Ascending aorta (tissue), 2 donors: ENCODE measurements at regions not wholly inside any gene's neighbourhood (a gene's known extent, or its start where the extent isn't known, plus 50 kb on each side); places are given as distances from the start of the nearest gene placed in this dataset.

ENCODE experiments used
- DNase-seq, 2 donors: peaks; one replicate each; pipeline ENCODE4 v3.0.0-alpha.2; 2019; ENCODE audit warnings: low spot score in 2 of 2
- H3K27ac ChIP-seq, 2 donors: fragments of 200-600 bp; sonication (generic); one replicate each; pipeline ENCODE4 v1.5.1; 2016 to 2017; ENCODE audit warnings: mild to moderate bottlenecking in 1 of 2
- H3K27me3 ChIP-seq: fragments of 200-600 bp; sonication (generic); one replicate; pipeline ENCODE4 v1.5.1; 2017
- H3K36me3 ChIP-seq, 2 donors: fragments of 200-600 bp; sonication (generic); one replicate each; pipeline ENCODE4 v1.5.1; 2016
- H3K4me1 ChIP-seq, 2 donors: fragments of 200-600 bp; sonication (generic); one replicate each; pipeline ENCODE4 v1.5.1; 2016 to 2017; ENCODE audit warnings: mild to moderate bottlenecking in 1 of 2
- H3K4me3 ChIP-seq, 2 donors: fragments of 200-600 bp; sonication (generic); one replicate each; pipeline ENCODE4 v1.5.1; 2016 to 2017; ENCODE audit warnings: mild to moderate bottlenecking in 1 of 2
- H3K9me3 ChIP-seq, 2 donors: fragments of 200-600 bp; sonication (generic); one replicate each; pipeline ENCODE4 v1.5.1; 2016
- CTCF ChIP-seq, 3 experiments: fragments of 200-600 bp in 2 of 3; fragments of 450-650 bp in 1 of 3; sonication (generic) in 2 of 3; IDR thresholded peaks; one replicate each; pipeline ENCODE4 v1.5.1; 2016 to 2019; ENCODE audit warnings: antibody characterized with exemption in 3 of 3, mild to moderate bottlenecking in 1 of 3, moderate library complexity in 1 of 3
- intact Hi-C: fragments of 100-400 bp; cut with DNase I; formaldehyde crosslinking; loops from one replicate; pipeline ENCODE4 v1.15.1; 2023

GRCh38 chr7:41847151-41847550 lies 144.3 kb upstream of the INHBA start:
- no peaks in the 10 kb centered on the region for H3K4me1 ChIP-seq
- no peak for DNase-seq
- intact Hi-C loops: no loop called here
- H3K9me3 ChIP-seq: peaks cover 0 to 9% of the 10 kb centered on the region in 2 donors
- no peaks in the 10 kb centered on the region for H3K36me3 ChIP-seq
- H3K27me3 ChIP-seq: no peaks in the 10 kb centered on the region
- H3K4me3 ChIP-seq: no peak overlapping the region
- H3K27ac ChIP-seq: no peak overlapping the region
- no peak for TF ChIP-seq CTCF (IDR thresholded peaks at IDR 0.05)

GRCh38 chr7:41842956-41843355 lies 140.1 kb upstream of the INHBA start:
- Histone ChIP-seq H3K9me3 (no peaks in the 10 kb centered on the region), H3K4me1 (no peaks in the 10 kb centered on the region), H3K27ac (no peak overlapping the region), H3K4me3 (no peak overlapping the region), H3K36me3 (no peaks in the 10 kb centered on the region), H3K27me3 (no peaks in the 10 kb centered on the region)
- TF ChIP-seq CTCF (IDR thresholded peaks at IDR 0.05): no peak
- no peak for DNase-seq
- intact Hi-C loops: no loop called here

GRCh38 chr7:41837916-41838315 lies 135.0 kb upstream of the INHBA start:
- H3K27me3 ChIP-seq: no peaks in the 10 kb centered on the region
- H3K4me3 ChIP-seq: no peak overlapping the region
- peaks cover 0 to 11% of the 10 kb centered on the region in 2 donors for H3K4me1 ChIP-seq
- intact Hi-C loops: no loop called here
- H3K36me3 ChIP-seq: no peaks in the 10 kb centered on the region
- no peaks in the 10 kb centered on the region for H3K9me3 ChIP-seq
- no peak overlapping the region for H3K27ac ChIP-seq
- DNase-seq: no peak
- TF ChIP-seq CTCF (IDR thresholded peaks at IDR 0.05): no peak

GRCh38 chr7:41835976-41836530 lies 133.2 kb upstream of the INHBA start:
- peak overlapping the region; percentile 72 to 79 for H3K27ac ChIP-seq
- TF ChIP-seq CTCF (IDR thresholded peaks at IDR 0.05): no peak

GRCh38 chr7:41834805-41835694 lies 132.2 kb upstream of the INHBA start:
- Histone ChIP-seq H3K4me1 (peaks cover 0 to 11% of the 10 kb centered on the region in 2 donors), H3K27me3 (no peaks in the 10 kb centered on the region), H3K36me3 (no peaks in the 10 kb centered on the region), H3K27ac (peak overlapping the region; percentile 72 to 79), H3K9me3 (no peaks in the 10 kb centered on the region), H3K4me3 (peak overlapping the region in 1 of 2 donors; percentile 25)
- no peak for DNase-seq
- TF ChIP-seq CTCF (IDR thresholded peaks at IDR 0.05): no peak
- intact Hi-C loops: no loop called here

More at GRCh38 chr7:41835976-41836530, 133.2 kb upstream of the INHBA start:
- Histone ChIP-seq H3K4me1 (peaks cover 0 to 11% of the 10 kb centered on the region in 2 donors), H3K4me3 (no peak overlapping the region), H3K27me3 (no peaks in the 10 kb centered on the region), H3K9me3 (no peaks in the 10 kb centered on the region), H3K36me3 (no peaks in the 10 kb centered on the region)
- intact Hi-C loops: no loop called here
- DNase-seq: no peak
